Urinary bladder (tissue), 3 donors: ENCODE measurements at regions not wholly inside any gene's neighbourhood (a gene's known extent, or its start where the extent isn't known, plus 50 kb on each side); places are given as distances from the start of the nearest gene placed in this dataset.
"Not testable (repeated sequence)": the region's sequence is repeated elsewhere in the genome, so short reads cannot be mapped to it uniquely, and the experiment has no call there.

Experiments
- DNase-seq: peaks from one replicate; pipeline ENCODE4 v3.0.0-alpha.2; 2015; ENCODE audit errors: extremely low spot score
- H3K27ac ChIP-seq: one replicate; pipeline ENCODE4 v1.5.1; 2013; ENCODE audit warnings: low read depth, mild to moderate bottlenecking, moderate library complexity
- H3K36me3 ChIP-seq: one replicate; pipeline ENCODE4 v1.6.1; 2013; ENCODE audit warnings: mild to moderate bottlenecking, moderate library complexity; ENCODE audit not compliant: insufficient read depth
- H3K4me1 ChIP-seq: one replicate; pipeline ENCODE4 v1.6.1; 2013; ENCODE audit warnings: mild to moderate bottlenecking, moderate library complexity; ENCODE audit not compliant: insufficient read depth
- H3K4me3 ChIP-seq: one replicate; pipeline ENCODE4 v1.5.1; 2013; ENCODE audit warnings: low read depth, low read length
- WGBS: extraction: QIAGEN DNeasy Blood & Tissue Kit; methylation state at CpG from one replicate; pipeline ENCODE4 v1.1.7; 2013; 5-methylcytosine and 5-hydroxymethylcytosine counted together
- donor health status: healthy with polysubstance abuse.
- donor health status: healthy.

GRCh38 chr2:198602986-198603385 lies 798.6 kb downstream of the PLCL1 start:
- H3K4me3 ChIP-seq, H3K27ac ChIP-seq, H3K36me3 ChIP-seq, DNase-seq, H3K4me1 ChIP-seq: not testable (repeated sequence)
- 95% methylated on average over 15 of the region's 15 CpGs for WGBS

- DNase-seq = no peak
- no peak overlapping the region for H3K4me3 ChIP-seq
- H3K4me1 ChIP-seq = no peaks in the 10 kb centered on the region
- WGBS = 18% methylated on average over 5 of the region's 5 CpGs
- no peak overlapping the region for H3K27ac ChIP-seq
- no peaks in the 10 kb centered on the region for H3K36me3 ChIP-seq
Observed at GRCh38 chr2:198597648-198598047, 793.3 kb downstream of the PLCL1 start.

DNA sequence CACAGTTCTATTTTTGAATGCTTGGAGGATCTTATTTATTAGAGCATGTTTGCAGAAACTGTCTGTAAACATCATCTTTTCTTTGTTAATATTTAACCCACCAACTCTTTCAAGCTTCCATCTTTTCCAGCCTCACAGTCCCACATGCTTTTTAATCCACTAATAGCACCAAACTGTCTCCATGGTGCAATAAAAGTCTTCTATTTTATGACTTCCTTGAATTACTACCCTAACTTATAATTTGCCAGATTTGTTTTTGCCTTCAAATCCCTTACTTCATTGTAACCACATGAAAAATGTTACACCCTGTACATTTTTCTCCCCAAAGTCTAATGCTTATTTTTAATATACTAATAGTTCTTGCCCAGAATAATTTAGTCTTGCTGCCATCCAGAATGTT lies 792.6 kb downstream of the PLCL1 start:
- H3K4me3 ChIP-seq = no peak overlapping the region
- no peak for DNase-seq
- H3K4me1 ChIP-seq = no peaks in the 10 kb centered on the region
- H3K27ac ChIP-seq = no peak overlapping the region
- H3K36me3 ChIP-seq = no peaks in the 10 kb centered on the region

- DNase-seq = no peak
- Histone ChIP-seq H3K4me1 (no peaks in the 10 kb centered on the region), H3K27ac (no peak overlapping the region), H3K4me3 (no peak overlapping the region), H3K36me3 (no peaks in the 10 kb centered on the region)
Observed at GRCh38 chr2:198595721-198596120, 791.3 kb downstream of the PLCL1 start.

DNA sequence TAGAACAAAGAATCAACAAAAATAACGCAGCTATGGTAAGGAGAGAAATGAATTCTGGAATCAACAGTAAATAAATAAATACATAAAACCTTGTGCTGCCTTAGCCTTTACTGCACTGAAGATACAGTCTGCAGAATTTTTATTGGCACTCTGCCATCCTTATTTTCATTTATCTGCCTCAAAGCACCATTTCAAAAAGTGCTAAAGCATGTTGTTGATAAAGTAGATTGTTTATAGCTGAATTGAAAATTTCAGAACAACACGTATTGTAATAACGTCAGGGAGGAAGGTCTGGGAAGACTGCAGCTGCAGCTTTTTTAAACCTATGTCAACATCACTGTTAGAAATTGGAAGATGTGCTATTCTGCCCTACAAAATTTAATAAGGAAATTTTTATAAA lies 787.2 kb downstream of the PLCL1 start:
- Histone ChIP-seq H3K4me1 (no peaks in the 10 kb centered on the region), H3K27ac (no peak overlapping the region), H3K4me3 (no peak overlapping the region), H3K36me3 (no peaks in the 10 kb centered on the region)
- 42% methylated on average over 3 of the region's 3 CpGs for WGBS
- no peak for DNase-seq

GRCh38 chr2:198587741-198588140 lies 783.3 kb downstream of the PLCL1 start:
- H3K36me3 ChIP-seq = no peaks in the 10 kb centered on the region
- no peak overlapping the region for H3K27ac ChIP-seq
- WGBS = 63% methylated on average over 7 of the region's 7 CpGs
- no peak overlapping the region for H3K4me3 ChIP-seq
- no peaks in the 10 kb centered on the region for H3K4me1 ChIP-seq
- no peak for DNase-seq

DNA sequence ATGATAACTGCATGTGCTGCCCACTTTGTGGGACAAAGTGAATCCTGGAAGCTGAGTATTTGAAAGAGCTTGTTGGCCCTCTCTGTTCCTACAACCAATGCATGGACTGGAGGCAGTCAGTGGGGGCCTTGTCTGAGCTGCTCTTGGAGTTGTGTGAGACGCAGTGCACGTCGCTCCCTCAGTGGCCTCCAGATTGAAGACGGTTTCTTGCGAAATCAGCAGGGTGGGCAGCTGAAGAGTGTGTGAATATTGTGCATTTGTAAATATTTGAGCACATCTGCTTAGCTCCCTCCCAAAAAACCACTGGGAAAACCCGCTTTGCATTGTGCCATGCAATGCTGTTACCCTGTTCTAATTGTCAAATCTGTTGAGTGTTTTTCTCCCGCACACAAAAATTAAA lies 782.8 kb downstream of the PLCL1 start:
- 77% methylated on average over 7 of the region's 7 CpGs for WGBS
- Histone ChIP-seq H3K27ac (no peak overlapping the region), H3K4me1 (no peaks in the 10 kb centered on the region), H3K36me3 (no peaks in the 10 kb centered on the region), H3K4me3 (no peak overlapping the region)
- no peak for DNase-seq

DNA sequence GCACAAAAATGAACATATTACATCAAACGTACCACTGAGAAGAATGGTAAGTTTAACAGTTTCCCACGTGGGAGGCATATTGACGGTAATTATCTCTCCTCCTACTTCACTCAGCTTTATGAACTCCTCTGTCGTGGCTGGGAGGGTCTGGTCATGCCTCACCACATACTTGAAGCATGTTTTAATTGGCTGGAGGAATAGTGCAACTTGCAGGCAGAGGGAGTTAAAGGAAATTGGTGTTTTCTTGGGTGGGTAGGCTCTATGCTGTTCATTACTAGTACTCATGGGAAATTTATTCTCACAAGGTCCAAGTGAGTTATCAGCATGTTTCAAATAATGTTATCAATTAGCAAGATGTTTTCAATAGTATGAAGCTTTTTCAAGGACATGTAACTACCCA lies 767.0 kb downstream of the PLCL1 start:
- no peak for DNase-seq
- H3K4me1 ChIP-seq = no peaks in the 10 kb centered on the region
- WGBS = 38% methylated on average over 4 of the region's 4 CpGs
- H3K27ac ChIP-seq = no peak overlapping the region
- no peak overlapping the region for H3K4me3 ChIP-seq
- no peaks in the 10 kb centered on the region for H3K36me3 ChIP-seq

GRCh38 chr2:198558176-198558575 lies 753.8 kb downstream of the PLCL1 start:
- no peak overlapping the region for H3K4me3 ChIP-seq
- 86% methylated on average over 2 of the region's 2 CpGs for WGBS

DNA sequence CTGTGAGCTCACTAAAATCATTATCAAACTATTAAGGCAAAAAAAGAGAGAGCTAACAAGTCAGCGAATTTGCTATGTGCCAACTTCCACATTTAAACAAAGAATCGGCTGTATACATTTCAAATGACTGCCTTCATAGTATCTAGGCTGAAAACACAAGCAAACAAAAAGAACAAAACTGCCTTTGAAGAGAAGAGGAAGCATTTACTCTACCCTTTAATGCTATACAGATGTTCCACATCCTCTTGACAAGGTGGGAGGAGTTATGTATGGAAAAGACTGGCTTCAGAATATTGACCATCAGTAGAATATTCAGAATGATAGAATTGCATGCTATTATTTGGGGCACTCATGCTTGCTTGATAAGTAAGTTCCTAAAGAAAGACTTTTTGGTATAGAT lies 741.7 kb downstream of the PLCL1 start:
- Histone ChIP-seq H3K4me3 (no peak overlapping the region), H3K4me1 (no peaks in the 10 kb centered on the region), H3K36me3 (no peaks in the 10 kb centered on the region), H3K27ac (no peak overlapping the region)
- no peak for DNase-seq
- 17% methylated on average over 2 of the region's 2 CpGs for WGBS

More at GRCh38 chr2:198558176-198558575, 753.8 kb downstream of the PLCL1 start:
- no peak for DNase-seq
- Histone ChIP-seq H3K36me3 (no peaks in the 10 kb centered on the region), H3K4me1 (no peaks in the 10 kb centered on the region), H3K27ac (no peak overlapping the region)

DNA sequence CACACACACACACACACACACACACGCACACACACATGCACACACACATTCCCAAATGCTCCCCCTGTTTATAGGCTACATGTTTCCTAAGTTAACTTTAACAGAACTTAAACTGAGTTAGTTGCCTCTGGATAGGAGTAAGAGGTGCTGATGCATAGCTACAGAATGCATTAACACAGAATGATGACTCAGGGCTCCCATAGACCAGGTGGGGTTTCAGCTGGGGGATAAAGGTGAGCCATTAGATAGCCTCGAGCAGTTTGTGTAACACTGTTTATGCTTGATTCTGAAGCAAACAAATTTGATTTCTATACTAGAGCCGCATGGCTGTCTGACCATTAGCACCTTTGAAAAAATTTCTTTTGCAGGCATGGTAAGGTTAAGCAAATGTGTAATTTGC lies 741.0 kb downstream of the PLCL1 start:
- Histone ChIP-seq H3K4me3 (no peak overlapping the region), H3K36me3 (no peaks in the 10 kb centered on the region), H3K27ac (no peak overlapping the region), H3K4me1 (no peaks in the 10 kb centered on the region)
- DNase-seq = no peak
- WGBS = 67% methylated on average over 3 of the region's 3 CpGs

- 76% methylated on average over 1 of the region's 1 CpG for WGBS
Observed at GRCh38 chr2:198544461-198544860, 740.1 kb downstream of the PLCL1 start.

GRCh38 chr2:198534756-198535155 lies 730.4 kb downstream of the PLCL1 start:
- WGBS = 84% methylated on average over 3 of the region's 3 CpGs
- DNase-seq = no peak
- Histone ChIP-seq H3K4me1 (no peaks in the 10 kb centered on the region), H3K4me3 (no peak overlapping the region), H3K36me3 (no peaks in the 10 kb centered on the region), H3K27ac (no peak overlapping the region)

More at GRCh38 chr2:198544461-198544860, 740.1 kb downstream of the PLCL1 start:
- Histone ChIP-seq H3K4me3 (no peak overlapping the region), H3K27ac (no peak overlapping the region), H3K36me3 (no peaks in the 10 kb centered on the region), H3K4me1 (no peaks in the 10 kb centered on the region)
- no peak for DNase-seq

DNA sequence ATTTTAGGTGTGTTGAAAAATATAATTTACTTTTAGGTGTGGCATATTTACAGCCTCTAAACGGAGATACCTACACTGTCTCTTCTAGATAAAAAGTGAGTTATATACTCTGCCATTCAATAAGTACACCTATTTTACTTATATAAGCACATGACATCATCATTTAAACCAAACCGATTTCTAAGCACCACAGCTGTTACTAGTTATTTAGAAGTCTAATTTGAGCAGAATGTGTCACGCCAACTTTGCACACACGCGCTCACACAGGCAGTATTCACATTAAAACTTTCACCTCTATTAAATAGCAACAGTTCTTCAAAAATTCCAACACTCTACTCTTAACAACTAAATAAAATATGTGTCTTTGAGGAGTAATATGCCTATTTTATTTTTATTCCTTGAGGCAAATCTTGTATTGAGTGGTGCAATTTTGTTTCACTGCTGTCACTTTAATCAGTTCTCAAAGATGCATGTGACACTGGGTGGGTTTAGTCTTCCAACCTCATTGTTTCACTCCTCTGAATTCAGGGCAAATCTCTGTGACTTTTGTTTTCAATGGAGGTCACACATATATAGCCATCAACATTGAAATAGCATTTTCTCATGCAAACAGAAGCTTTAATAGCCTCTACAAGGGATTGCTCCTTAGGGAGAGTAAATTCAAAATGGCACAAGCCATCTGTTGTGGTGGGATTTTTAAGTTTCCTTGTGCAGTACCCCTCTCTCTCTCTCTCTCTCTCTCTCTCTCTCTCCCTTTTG lies 721.0 kb downstream of the PLCL1 start:
- WGBS = 82% methylated on average over 5 of the region's 5 CpGs
- no peak overlapping the region for H3K4me3 ChIP-seq
- DNase-seq = no peak
- H3K27ac ChIP-seq = no peak overlapping the region
- no peaks in the 10 kb centered on the region for H3K36me3 ChIP-seq
- no peaks in the 10 kb centered on the region for H3K4me1 ChIP-seq

DNA sequence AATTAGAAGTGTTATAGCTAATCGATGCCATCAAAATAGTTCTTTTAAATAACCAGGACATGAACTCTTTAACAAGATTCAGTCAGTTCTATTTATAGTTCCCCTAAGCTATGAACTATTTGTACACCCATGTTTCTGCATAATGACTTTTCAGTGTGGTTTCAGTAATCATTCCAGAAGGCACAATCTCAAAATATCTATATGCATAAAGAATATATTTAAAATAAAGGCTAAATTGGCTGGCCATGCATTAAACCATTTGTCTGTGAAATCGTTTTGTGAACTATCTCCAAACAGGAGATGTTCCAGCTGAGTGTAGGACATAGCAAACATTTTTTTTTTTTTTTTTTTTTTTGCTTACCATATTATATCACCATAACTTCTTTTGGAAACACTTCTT lies 719.3 kb downstream of the PLCL1 start:
- Histone ChIP-seq H3K4me3 (no peak overlapping the region), H3K27ac (no peak overlapping the region), H3K36me3 (no peaks in the 10 kb centered on the region), H3K4me1 (no peaks in the 10 kb centered on the region)
- 53% methylated on average over 2 of the region's 2 CpGs for WGBS
- no peak for DNase-seq
